Activated naive CD4-positive, alpha-beta T cell treated with anti-CD3 and anti-CD28 coated beads, Interleukin-2, amount 10 ng/mL, durations not matched to agents 7 days and 5 days (primary cell): ENCODE measurements at regions not wholly inside any gene's neighbourhood (a gene's known extent, or its start where the extent isn't known, plus 50 kb on each side); places are given as distances from the start of the nearest gene placed in this dataset.
"Not testable (repeated sequence)": the region's sequence is repeated elsewhere in the genome, so short reads cannot be mapped to it uniquely, and the experiment has no call there.

Experiments used
- CTCF ChIA-PET: fragments of 350-600 bp; sonication (Branson Sonifier 250); formaldehyde crosslinking; loops from one replicate; lab custom pipeline; 2021; ENCODE audit warnings: antibody characterized with exemption; lab: Charles Lee
- DNase-seq: peaks from one replicate; pipeline ENCODE4 v3.0.0-alpha.2; 2020
- H3K27ac Mint-ChIP-seq: one replicate; pipeline ENCODE4 v1.8.0; 2021; ENCODE audit warnings: mild to moderate bottlenecking, moderate library complexity, mixed read lengths
- H3K27me3 Mint-ChIP-seq: one replicate; pipeline ENCODE4 v1.8.0; 2021; ENCODE audit warnings: mild to moderate bottlenecking, mixed read lengths
- H3K36me3 Mint-ChIP-seq: one replicate; pipeline ENCODE4 v1.8.0; 2021; ENCODE audit warnings: mixed read lengths
- H3K4me1 Mint-ChIP-seq: one replicate; pipeline ENCODE4 v1.8.0; 2021; ENCODE audit warnings: mixed read lengths
- H3K4me3 Mint-ChIP-seq: one replicate; pipeline ENCODE4 v1.8.0; 2021; ENCODE audit warnings: mild to moderate bottlenecking, moderate library complexity, mixed read lengths
- H3K9me3 Mint-ChIP-seq: one replicate; pipeline ENCODE4 v1.8.0; 2021; ENCODE audit warnings: mixed read lengths

DNA sequence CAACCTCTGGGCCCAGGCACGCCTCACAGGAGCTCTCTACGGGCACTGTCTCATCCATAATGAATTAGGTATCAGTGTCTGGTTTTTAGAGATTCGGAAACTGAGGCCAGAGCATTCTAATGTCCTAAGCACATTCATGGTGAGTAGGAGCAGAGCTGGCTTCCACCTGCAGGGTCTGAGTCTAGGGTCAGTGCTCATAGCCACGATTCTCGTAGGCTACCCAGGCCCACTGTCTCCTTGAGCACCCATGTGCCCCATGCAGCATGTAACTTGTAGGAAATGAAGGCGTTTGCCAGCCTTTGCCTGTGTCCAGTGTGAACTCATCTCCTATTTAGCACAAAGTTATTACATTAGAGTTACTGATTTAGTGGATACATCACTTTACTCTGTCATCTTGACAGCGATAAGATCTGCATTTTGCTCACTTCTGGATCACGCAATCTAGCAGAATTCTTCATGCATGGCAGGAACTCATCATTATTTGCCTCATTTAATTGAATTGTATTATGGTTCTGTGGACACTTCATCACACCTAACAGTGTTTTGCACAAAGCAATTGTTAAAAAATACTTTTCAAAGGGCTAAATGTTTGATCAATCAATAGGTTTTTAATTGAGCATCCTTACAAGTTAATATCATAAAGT is 205.3 kb upstream of the SULF2 start:
- no peak overlapping the region for H3K27ac Mint-ChIP-seq
- H3K27me3 Mint-ChIP-seq, result peaks cover 12% of the 10 kb centered on the region
- H3K4me1 Mint-ChIP-seq, result no peaks in the 10 kb centered on the region
- no peak for DNase-seq
- no peaks in the 10 kb centered on the region for H3K9me3 Mint-ChIP-seq
- CTCF ChIA-PET, result no interaction called here
- H3K4me3 Mint-ChIP-seq, result no peak overlapping the region
- H3K36me3 Mint-ChIP-seq, result no peaks in the 10 kb centered on the region

DNA sequence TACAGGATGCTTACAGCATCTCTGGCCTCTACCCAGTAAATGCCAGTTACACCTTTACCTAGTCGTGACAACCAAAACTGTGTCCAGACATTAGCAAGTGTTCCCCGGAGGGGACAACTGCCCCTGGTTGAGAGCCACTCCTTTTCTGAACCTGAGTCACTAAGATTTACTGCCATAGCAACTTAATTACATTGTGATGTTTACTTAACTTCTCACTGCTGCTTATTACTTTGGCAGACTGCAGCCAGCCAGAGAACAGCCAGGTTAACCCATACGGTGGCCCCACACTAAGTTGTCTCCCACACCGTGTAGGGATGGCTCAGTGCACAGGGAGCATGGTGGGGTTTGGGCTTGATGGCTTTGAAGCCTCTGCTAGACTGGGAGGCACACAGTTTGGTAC is 204.7 kb upstream of the SULF2 start:
- Mint-ChIP-seq H3K4me1 (no peaks in the 10 kb centered on the region), H3K4me3 (no peak overlapping the region), H3K27ac (no peak overlapping the region), H3K9me3 (no peaks in the 10 kb centered on the region), H3K27me3 (peaks cover 12% of the 10 kb centered on the region), H3K36me3 (no peaks in the 10 kb centered on the region)
- CTCF ChIA-PET, result no interaction called here
- no peak for DNase-seq

DNA sequence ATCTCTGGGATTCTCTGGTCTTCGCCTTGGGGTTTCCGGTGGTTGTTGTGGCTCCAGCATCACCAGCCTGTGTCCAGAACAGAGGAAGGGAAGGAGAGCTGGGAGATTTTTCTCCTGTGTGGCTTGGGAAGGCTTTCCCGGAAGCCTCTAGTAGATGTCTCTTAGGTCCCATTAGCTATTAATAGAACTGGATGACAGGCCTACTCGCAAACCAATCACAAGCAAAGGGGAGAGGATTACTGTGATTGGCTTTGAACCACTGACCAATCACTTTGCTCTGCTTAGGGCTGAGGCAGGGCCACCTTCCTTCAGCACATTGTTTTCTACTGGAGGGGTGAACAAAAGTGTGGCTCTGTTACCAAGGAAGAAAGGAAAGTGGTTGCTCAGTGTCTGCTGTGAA is 203.4 kb upstream of the SULF2 start:
- Mint-ChIP-seq H3K27me3 (peaks cover 22% of the 10 kb centered on the region), H3K9me3 (no peaks in the 10 kb centered on the region), H3K27ac (no peak overlapping the region), H3K4me3 (no peak overlapping the region), H3K4me1 (no peaks in the 10 kb centered on the region), H3K36me3 (no peaks in the 10 kb centered on the region)
- CTCF ChIA-PET, result no interaction called here
- no peak for DNase-seq

DNA sequence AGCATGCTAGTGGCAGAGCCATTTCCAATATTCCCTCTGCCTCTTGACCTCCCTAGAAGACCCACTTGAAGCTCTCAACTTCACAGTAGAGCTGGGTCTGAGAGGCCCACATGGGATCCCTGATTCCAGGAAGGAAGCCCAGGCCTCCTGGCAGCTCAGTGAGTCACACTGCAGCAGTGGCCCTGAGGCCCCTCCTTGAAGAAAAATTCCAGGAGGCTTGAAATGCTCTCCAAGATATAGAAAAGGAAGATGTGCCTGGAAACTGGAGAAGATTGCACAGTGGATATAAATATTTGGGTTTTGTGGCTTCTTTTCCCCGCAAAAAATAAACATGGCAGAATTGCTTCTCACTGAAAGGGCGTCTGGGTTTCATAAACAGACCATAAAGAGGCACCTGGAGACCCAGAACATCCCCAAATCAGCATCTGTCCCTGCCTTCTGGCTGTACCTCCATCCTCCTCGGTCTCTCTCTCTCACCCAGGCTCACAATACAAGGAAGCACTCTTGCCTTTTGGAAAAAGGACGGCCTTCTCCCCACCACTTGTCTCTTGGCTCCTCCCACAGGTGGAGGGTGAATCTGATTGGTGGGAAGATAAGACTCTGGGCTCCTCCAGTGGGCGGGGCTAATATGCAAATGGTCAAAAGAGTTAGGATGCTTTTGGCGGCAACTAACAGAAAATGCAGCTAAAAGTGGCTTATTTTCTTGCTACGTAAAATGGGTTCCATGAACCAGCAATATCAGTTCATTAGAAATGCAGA is 200.0 kb upstream of the SULF2 start:
- Mint-ChIP-seq H3K27ac (no peak overlapping the region), H3K4me1 (no peaks in the 10 kb centered on the region), H3K9me3 (no peaks in the 10 kb centered on the region), H3K36me3 (no peaks in the 10 kb centered on the region), H3K27me3 (peaks cover 40% of the 10 kb centered on the region), H3K4me3 (no peak overlapping the region)
- CTCF ChIA-PET, result no interaction called here
- DNase-seq, result no peak

DNA sequence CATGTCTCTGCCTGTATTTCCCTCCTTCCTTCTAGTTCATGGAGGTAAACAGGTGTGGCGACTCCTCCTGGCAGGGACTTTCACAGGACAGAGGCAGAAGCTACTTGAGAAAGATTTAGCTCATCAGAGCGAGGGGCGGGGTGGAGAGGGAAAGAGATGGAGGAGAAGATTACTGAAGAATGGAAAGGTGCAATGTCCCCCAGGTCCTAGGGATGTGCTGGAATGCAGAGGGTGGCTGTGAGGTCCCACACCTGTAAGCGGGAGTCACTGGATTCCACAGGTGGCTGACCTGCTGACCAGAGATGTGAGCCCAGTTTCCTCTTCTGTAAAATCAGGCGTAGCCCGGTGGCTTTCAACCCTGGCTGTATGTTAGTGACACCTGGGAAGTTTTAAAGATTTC is 199.2 kb upstream of the SULF2 start:
- H3K4me3 Mint-ChIP-seq, result no peak overlapping the region
- DNase-seq, result no peak
- no peaks in the 10 kb centered on the region for H3K9me3 Mint-ChIP-seq
- CTCF ChIA-PET, result no interaction called here
- H3K27me3 Mint-ChIP-seq, result peaks cover 38% of the 10 kb centered on the region
- H3K27ac Mint-ChIP-seq, result no peak overlapping the region
- H3K36me3 Mint-ChIP-seq, result no peaks in the 10 kb centered on the region
- H3K4me1 Mint-ChIP-seq, result no peaks in the 10 kb centered on the region

DNA sequence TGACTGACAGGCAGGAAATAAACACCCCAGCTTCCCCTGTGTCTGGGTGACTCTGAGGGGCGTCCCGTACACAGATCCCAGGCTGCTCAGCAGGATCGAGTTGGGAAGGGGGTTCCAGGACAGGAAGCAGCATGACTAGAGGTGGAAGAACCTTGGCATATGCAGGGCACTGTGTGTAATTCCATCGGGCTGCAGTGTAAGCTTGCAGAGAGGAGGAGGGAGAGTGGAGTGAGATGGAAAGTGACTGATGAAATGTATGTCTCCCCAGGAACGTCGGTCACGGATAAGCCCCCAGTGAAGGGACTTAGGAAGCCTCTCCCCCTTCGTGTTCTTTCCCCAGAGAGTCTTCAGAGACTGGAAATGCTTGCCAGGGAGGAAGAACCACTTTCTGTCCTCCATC is 198.4 kb upstream of the SULF2 start:
- H3K9me3 Mint-ChIP-seq, H3K27ac Mint-ChIP-seq, H3K4me3 Mint-ChIP-seq, DNase-seq, H3K4me1 Mint-ChIP-seq, H3K36me3 Mint-ChIP-seq, CTCF ChIA-PET: not testable (repeated sequence)
- peaks cover 45% of the 10 kb centered on the region for H3K27me3 Mint-ChIP-seq

DNA sequence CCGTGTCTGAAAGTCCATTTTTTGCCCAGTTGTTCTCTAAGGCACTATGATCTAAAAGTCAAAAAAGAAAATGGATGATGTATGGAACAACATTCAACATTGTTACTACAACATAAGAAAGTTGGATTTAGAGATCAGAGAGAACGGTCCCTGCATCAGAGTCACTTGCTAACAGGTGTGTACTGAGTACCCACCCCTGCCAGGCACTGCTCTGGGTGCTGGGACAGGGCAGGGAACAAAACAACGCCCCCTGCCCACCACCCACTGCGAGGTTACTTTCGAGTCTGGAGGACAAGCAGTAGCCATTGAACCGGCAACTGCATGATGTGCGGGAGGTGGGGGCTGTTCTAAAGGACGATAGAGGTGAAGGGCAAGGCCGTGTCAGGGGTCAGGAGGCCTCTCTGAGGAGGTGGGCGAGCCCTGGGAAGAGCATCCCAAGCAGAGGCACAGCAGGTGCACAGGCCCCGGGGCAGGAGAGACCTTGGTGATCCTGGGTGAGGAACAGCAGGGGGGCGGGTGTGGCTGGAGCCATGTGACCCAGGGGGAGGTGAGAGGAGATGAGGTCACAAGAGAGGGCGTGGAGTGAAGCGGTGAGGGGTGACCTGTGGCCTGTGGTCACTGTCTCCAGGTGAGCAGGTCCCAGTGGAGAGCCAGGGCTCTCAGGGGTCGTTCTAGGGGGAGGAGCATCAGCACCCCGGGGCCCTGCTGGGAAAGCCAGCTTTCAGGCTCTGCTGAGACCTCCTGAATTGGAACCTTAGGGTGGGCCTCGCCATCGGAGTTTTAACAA is 197.5 kb upstream of the SULF2 start:
- no peaks in the 10 kb centered on the region for H3K36me3 Mint-ChIP-seq
- peaks cover 9% of the 10 kb centered on the region for H3K4me1 Mint-ChIP-seq
- DNase-seq, result no peak
- H3K9me3 Mint-ChIP-seq, result no peaks in the 10 kb centered on the region
- no peak overlapping the region for H3K27ac Mint-ChIP-seq
- H3K27me3 Mint-ChIP-seq, result peaks cover 47% of the 10 kb centered on the region
- CTCF ChIA-PET, result no interaction called here
- H3K4me3 Mint-ChIP-seq, result no peak overlapping the region

DNA sequence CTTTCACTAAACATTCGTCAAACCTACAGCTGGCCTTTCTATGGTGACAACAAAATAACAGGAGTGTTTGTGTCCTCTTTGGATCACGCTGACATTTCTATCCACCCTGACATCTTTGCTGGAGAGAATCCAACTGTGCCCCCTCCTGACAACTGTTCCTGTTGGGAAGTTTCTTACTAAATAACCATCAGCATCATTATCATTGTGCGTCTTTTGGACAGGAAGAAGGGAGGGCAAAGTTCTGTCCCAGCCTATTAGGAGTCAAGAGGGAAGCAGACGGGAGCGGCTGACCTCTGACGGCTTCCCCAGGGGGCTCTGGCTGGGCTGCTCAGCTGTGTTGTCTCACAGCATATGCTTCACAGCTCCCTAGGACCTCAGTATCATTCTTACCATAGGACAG is 195.9 kb upstream of the SULF2 start:
- Mint-ChIP-seq H3K27ac (no peak overlapping the region), H3K36me3 (no peaks in the 10 kb centered on the region), H3K9me3 (no peaks in the 10 kb centered on the region), H3K27me3 (peaks cover 53% of the 10 kb centered on the region), H3K4me1 (peaks cover 13% of the 10 kb centered on the region), H3K4me3 (no peak overlapping the region)
- CTCF ChIA-PET, result no interaction called here
- DNase-seq, result no peak

DNA sequence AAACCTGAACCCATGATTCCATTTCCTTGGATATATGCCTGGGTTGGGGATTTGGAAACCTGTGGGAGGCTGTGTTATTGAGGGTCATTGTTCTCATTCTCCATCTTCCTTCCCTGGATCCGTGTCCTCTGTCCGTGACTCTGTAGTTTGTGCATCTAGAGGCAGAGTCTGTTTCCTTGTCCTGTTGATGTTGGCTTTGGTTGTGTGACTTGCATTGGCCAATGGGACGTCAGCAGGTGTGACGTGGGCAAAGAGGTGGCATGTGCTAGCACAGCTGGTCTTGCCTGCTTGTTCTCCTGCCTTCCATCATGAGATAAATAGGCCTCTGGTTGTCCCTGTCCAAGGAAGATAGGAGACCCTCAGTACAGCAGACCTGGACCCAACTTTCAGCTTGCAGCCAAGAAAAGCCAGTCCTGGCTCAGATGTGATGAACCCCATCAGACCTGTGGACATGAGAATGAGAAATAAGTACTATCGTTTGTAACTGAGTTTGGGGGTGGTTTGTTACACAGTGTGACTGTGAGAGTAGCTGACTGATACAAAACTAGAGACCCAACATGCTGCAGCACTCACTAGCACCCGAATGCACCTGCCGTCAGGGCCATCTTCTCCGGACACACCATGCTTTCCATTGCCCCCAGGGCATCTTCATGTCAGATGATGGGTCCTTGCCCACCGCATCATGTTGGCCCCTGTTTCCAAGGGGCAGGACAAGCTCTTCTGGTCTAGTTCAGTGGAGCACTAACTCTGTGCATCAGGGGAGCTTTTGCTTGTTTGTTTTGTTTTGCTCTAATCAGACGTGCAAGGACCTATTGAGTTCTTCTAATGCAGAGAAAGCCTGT is 195.3 kb upstream of the SULF2 start:
- Mint-ChIP-seq H3K4me3 (no peak overlapping the region), H3K27me3 (peaks cover 55% of the 10 kb centered on the region), H3K4me1 (peaks cover 13% of the 10 kb centered on the region), H3K27ac (no peak overlapping the region), H3K36me3 (no peaks in the 10 kb centered on the region), H3K9me3 (no peaks in the 10 kb centered on the region)
- CTCF ChIA-PET, result no interaction called here
- no peak for DNase-seq

DNA sequence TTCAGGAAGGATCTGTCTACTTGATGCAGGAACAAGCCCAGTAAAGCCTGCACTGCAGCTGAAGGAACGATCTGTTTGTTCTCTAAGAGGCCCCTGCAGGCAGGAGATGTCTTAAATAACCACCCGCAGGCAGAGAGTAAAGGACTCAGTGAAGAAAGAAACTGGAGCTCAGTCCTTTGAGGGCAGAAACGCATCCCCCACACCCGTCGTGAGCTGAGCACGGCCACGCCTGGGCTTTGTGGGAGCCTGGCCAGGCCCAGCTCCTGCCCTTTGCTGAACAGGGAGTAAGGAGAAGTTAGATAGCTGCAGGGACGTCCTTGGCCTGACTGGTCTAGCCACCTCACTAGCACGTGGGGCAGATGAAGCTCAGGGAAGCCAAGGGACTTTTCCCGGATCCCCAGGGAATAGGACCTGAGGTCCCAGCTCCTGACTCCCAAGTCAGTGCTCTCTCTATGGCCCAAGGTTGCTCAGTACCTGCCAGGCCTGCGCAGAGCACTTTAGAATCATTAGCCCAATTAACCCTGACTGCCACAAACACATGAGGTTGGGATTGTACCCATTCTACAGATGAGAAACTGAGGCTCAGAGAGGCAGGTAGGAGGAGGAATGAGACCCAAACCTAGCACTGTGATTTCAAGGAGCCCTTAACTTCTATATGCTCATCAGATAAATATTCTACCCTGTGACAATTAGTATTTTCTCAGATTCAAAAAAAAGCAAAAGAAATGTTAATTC is 194.2 kb upstream of the SULF2 start:
- peaks cover 57% of the 10 kb centered on the region for H3K27me3 Mint-ChIP-seq
- H3K9me3 Mint-ChIP-seq, H3K27ac Mint-ChIP-seq, DNase-seq, CTCF ChIA-PET, H3K4me3 Mint-ChIP-seq, H3K36me3 Mint-ChIP-seq: not testable (repeated sequence)
- H3K4me1 Mint-ChIP-seq, result peaks cover 13% of the 10 kb centered on the region

DNA sequence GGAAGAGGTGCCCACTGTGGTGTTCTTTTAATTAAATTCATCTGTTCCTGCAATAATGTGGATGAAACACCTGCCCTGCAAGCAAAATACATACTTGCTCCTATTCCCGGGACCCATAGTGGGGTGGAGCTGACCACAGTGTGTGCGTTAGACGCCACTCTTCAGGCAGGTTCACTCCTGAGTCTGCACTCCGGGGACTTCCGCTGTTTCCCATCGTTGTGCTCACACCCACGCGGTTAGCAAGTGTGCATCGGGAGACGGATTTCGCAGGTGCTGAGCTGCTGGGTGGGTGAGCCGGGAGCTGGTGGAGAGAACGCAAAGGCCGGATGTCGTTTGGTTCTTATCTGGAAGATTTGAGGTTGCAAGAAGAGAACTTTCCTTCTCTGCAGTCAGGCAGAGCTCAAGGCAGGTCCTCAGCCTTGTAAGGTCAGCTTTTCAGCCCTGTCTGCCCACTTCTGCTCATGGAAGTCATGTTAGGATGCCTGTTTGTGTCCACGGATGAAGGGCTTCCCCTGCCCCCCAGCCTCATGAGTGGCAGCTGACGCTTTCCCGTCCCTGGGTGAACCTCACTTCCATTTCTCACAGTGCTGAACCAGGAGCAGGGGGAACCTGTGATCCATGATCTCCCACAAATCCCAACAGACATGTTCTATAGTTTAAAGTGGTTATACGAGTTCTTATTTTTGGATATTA is 193.3 kb upstream of the SULF2 start:
- H3K36me3 Mint-ChIP-seq, H3K27ac Mint-ChIP-seq, DNase-seq, H3K9me3 Mint-ChIP-seq, CTCF ChIA-PET, H3K4me3 Mint-ChIP-seq: not testable (repeated sequence)
- peaks cover 48% of the 10 kb centered on the region for H3K27me3 Mint-ChIP-seq
- H3K4me1 Mint-ChIP-seq, result peaks cover 13% of the 10 kb centered on the region

DNA sequence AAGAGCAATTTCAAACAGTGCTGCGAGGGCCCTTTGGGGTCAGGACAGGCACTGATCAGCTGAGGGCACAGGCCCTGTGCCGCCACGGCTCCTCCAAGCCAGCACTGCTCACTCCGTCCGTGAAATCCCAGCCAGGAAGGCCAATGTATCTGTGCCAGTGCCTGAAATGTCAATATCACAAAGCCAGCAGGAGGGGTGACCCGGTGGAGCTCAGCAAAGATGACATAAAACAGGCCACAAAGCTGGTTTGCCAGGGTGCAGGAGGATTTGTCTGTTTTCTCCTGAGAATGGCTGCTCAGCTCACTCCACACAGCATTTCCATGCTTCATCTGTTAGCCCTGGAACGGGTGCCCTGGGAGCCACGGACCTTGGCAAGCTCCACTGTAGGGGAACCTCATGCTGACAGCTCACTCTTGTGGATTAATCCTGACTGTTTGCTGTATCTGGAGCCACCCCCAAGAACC is 192.5 kb upstream of the SULF2 start:
- CTCF ChIA-PET, H3K4me3 Mint-ChIP-seq, H3K36me3 Mint-ChIP-seq, H3K27ac Mint-ChIP-seq, DNase-seq, H3K9me3 Mint-ChIP-seq: not testable (repeated sequence)
- Mint-ChIP-seq H3K27me3 (peaks cover 44% of the 10 kb centered on the region), H3K4me1 (peaks cover 13% of the 10 kb centered on the region)
